Stimulated activated CD8-positive, alpha-beta memory T cell treated with anti-CD3 and anti-CD28 coated beads, Interleukin-2, amount 100 ng/mL, for 48 hours (primary cell): ENCODE measurements at regions not wholly inside any gene's neighbourhood (a gene's known extent, or its start where the extent isn't known, plus 50 kb on each side); places are given as distances from the start of the nearest gene placed in this dataset.

Experiments
- DNase-seq, 2 donors: peaks; one replicate each; pipeline ENCODE4 v3.0.0-alpha.2; 2020; ENCODE audit warnings: low read depth in 2 of 2

DNA sequence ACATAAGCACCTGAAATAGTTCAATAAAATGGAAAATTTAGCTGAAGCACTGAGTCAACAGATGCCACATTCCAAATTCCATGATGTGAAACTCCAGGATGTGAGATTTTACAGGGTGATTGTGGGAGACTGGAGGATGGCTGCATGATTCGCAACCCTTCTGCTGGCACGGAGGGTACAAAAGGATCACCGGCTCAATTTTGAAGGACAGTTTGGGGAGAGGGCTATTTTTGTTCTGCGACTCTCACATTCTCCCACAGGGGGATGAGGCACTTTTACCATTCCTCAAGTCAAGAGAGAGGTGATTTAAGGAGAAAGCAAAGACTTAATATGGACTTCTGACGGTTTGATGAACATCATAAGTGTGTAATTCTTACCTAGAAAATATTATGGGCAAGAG, 138.1 kb upstream of the CWC22 start:
- DNase-seq: no peak

DNA sequence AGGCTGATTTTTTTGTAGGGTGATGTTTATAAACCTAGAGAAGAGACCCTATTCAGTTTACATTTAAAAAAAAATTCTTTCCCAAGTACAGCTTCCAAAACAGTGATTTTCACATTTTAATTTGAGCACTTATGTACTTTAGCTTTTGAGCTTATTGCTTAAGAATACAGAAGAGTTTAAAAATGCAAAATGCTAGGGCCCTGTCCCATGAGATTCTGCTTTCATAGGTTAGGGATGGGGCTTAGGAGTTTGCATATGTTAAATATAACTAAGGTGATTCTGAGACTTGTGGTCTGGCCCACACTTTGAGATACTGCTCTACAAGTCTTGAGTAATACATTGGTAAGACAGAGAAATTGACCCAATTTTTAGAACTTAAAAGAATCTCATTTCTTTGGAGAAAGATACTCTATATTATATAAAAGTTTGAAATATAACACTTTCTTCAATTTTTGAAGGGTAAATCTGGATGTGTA, 137.3 kb upstream of the CWC22 start:
- no peak for DNase-seq

DNA sequence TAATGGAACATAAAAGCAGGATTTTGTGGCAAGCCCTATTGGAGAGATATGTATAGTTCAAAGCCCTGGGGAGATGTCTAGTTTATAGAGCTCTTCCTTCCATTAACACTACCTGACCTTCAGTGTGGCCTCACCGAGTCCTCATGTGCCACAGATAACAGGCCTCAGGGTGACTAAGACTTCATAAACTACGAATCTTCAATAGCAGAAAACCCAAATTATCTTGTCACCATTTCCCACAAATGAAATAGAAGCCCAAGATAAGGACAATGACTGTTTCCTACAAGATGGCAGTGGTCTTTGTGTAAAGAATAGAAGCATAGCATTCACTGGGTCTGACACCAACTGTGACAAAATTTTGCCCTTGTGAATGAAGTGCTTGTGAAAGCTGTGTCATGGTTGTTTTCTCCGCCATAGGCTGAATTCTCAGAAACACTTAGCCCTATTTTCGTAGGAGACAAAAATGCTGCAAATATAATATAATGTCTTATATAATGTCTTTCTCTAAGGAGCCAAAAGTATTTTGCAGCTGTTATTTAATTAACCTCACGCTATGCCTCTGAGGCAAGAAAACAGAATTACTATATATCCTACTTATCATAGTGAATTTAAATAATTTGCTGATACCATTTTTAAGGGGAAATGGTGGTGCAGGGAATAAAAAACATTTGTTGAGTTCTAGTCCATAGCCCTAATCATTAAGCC, 136.7 kb upstream of the CWC22 start:
- DNase-seq: no peak

DNA sequence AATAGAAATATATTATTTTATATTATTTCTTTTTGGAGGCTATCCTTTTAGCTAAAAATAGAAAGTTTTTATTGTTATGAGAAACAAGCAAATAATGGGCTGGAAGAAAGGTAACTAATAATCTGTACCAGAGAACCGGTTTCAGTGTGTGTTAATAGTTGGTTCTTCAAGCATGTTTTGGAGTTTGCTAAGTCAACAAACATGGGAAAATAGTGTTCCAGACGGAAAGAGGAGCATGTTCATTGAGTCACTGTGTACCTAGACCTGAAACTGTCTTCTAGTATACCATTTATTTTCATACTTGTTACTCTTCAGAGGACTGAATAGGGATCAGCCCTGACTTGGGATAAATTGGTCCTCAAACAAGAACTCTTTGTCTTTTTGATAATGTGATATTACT, 134.5 kb upstream of the CWC22 start:
- no peak for DNase-seq

DNA sequence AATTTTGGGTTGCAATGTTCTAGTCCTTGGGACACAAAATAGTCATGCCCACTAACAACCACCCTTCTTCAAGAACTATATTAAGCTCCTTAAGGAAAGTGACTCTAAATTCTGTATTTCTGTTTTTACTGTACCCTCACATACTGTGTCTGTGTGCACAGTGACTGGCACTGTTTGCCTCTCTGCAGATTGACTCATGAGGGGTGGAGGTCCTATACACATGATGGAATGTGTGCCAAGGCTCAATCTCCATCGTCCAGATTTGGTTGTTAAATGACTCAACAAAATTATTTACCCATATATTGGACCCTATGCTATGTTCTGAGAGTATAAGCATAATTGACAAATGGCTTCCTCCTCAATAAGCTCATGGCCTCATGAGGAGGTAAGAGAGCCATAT, 126.6 kb upstream of the CWC22 start:
- no peak for DNase-seq

DNA sequence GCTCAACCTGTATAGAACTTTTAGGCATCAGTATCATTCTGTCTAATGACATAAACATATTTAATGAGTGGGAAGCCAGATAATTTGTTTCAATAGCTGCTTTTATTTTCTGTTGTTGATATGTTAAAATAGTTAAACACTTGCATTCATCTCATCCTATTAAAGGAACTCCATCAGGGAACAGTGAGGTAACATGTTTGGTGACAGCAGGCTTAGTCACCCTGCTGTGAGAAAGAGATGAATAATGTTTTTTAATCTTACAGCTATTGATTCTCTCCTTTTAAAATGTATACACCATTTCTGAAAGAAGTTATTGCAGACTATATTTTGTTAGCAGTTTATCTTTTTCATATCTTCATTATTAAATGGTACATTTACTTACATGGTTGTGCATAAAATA, 123.3 kb upstream of the CWC22 start:
- DNase-seq: no peak

DNA sequence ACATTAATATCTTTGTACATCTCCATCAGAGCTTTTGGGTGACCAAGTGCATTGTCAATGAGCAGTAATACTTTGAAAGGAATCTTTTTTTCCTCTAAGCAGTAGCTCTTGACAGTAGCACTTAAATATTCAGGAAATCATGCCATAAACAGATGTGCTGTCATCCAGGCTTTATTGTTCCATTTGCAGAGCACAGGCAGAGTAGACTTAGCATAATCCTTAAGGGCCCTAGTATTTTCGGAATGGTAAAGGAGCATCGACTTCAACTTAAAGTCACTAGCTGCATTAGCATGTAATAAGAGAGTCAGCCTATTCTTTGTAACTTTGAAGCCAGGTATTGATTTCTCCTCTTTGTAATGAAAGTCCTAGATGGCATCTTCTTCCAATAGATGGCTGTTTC, 121.8 kb upstream of the CWC22 start:
- DNase-seq: no peak

DNA sequence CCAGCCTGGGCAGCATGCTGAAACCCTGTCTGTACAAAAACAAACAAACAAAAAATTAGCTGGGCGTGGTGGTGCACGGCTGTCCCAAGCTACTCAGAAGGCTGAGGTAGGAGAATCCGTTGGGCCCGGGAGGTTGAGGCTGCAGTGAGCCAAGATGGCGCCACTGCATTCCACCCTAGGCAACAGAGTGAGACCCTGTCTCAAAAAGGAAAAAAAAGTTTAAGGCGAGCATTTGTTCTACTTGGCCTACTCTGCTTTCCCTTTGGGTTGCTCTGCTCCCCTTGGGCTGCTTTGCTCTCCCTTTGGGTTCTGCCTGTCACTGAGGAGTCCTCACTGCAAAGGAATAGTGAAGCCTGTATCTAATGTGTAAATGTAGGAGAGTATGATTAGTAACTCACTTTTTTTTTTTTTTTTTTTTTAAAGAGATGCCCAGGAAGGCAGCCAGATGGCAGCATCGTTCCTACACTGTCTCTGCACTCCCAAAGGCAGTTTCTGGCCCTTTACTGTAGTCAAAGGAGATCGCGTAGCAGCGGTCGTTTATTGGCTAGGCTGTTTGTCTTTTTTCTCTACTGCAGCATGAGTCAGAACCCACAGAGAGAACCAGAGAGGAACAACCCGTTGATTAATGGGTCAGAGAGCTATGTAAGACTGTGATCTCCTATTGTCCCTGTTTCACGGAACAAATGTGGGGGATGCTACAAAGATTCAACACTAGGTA, 118.3 kb upstream of the CWC22 start:
- DNase-seq: peak; percentile 3 to 9

DNA sequence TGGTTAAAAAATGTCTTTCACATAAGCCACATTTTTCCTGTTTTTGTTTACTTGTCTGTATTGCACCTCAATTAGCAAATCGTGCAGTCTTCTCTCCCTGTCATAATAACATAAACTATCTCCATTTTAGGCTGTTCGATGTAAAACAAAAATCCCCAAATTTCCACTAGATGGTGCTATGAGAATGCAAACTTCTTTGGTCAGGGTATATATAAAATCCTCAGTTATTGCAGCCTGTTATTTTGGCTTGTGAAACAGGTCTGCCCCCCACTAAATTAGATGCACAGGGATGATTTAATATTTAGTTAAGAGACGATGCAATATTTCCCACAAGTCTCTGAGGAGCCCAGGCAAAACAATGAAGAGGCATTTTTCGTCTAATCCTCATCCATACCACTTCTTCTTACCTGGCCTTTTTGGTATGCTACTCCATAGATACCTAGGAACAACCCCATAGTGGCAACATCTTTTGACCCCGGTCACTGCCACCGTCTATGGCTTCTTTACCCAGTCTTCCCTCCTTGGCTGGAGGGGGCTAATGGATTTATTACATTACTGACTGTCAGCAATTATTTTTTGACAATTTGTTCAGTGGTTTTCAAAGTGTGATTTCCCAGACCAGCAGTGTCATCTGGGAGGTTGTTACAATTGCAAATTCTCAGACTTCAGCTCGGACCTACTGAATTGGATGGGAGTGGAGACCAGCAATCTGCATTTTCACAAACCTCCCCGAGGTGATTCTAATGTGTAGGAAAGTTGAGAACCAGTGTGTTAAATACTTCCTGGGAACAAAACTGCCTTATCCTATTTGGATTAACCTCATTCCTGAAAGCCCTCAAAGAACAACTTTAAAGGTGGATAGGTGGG, 117.4 kb upstream of the CWC22 start:
- no peak for DNase-seq

DNA sequence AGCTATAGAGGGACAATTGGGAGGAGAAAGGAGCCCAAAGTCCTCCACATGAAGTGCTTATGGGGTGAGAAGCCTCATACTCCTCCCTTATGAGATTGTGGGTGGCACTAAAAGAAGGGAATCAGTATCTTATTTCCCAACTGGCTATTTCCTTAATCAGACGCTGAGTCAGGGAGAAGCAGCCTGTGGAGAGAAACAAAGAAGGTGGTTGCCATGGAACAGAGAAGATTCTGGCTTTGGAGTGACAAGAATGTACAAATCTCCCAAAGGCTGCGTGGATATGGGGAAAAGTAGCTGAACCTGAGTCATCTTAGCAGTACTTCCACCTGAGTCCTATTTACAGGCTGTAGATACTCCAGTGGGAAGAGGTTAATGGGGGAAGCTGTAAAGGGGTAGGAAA, 115.8 kb upstream of the CWC22 start:
- no peak for DNase-seq

DNA sequence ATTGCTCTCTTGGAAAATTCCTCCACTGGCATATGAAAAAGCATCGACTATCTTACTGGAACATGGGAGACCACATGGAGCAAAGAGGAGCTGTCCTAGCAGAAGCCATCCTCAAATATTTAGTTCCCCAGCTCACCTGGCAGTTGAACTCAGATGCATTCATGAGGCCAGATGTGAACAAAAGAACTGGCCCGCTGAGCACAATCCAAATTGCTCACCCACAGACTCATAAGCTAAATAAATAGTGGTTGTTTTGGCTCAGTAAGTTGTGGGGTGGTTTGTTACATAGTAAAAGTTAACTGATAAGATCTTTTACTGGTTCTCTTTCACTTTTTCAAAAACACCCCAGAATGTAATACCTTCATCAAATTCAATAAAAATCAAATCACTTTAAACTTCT, 108.6 kb upstream of the CWC22 start:
- DNase-seq: no peak

DNA sequence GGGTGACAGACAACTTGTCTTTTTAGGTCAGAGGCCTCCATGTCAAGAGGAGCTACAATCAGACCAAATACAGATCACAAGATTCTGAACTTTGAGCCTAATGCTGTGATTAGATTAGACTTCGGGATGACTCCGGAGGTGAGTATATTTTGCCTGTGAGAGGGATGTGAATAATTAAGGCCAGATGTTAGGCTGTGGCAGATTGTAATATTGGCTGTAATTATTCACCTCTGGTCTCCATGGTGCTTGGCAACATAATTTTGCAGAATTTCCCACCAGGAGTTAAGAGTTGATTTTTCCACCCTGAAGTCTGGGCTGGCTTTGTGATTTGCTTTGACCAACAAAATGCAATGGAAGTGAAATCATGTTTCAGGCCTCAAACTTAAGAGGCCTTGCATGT, 108.2 kb upstream of the CWC22 start:
- DNase-seq: no peak

DNA sequence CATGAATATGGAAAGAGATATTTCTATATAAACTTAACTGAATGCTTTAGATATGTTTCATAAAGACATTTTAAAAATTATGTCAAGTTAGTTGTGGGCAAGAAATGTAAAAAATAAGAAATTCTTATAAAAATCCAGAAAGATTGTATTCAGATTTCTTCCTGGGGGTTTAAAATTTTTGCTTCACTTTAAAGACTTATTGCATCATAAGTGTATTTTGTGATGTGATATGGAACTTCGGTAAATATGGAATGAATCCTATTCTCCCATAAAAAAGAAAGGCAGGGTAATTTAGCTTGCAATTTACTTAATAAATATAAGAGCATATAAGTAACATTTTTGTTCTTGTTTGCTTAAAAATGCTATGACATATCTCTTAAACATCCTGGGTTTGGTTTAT, 104.8 kb upstream of the CWC22 start:
- DNase-seq: no peak

DNA sequence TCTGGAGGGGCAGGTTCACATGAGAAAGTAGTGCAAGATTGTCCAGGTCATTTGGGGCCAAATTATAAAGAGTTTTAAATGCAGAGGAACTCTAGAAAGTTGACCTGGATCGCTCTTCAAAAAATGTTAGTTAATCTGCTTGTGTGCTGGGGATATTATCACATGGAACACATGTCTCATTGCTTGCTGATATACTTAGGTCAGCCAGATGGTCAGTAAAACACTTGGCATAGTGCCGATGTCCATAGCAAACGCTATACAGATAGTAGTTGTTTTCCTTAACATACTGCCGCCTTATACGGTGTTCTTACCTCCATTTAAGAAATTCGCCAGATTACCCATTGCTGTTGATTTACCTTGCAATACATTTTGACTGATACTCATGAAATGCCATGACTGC, 103.4 kb upstream of the CWC22 start:
- no peak for DNase-seq

DNA sequence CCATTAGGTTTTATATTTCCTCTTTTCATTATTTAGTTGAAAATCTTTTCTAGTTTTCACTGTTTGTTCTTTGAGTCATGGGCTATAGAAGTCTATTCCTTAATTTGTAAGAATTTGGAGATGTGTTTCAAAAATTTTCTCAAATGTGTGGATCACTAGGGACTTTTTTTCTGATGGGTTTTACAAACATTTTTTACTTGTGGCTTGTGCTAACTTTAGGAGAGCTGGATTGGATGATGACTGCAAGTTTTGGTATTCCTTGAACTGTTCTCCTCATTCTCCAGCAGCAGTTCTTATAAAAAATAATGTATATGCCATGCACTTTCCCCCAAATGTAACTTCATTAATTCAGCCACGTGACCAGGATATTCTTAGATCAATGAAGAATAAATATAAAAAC, 94.7 kb upstream of the CWC22 start:
- no peak for DNase-seq

DNA sequence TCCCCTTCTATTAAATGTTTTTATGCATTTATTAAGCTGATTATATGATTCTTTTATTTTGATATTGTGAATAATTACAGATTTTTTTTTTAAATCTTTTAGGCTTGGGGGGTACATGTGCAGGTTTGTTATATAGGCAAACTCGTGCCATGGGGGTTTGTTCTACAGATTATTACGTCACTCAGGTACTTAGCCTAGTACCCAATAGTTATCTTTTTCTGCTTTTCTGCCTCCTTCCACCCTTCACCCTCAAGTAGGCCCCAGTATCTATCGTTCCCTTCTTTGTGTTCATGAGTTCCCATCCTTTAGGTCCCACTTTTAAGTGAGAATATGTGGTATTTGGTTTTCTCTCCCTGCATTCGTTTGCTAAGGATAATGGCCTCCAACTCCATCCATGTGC, 92.2 kb upstream of the CWC22 start:
- no peak for DNase-seq

DNA sequence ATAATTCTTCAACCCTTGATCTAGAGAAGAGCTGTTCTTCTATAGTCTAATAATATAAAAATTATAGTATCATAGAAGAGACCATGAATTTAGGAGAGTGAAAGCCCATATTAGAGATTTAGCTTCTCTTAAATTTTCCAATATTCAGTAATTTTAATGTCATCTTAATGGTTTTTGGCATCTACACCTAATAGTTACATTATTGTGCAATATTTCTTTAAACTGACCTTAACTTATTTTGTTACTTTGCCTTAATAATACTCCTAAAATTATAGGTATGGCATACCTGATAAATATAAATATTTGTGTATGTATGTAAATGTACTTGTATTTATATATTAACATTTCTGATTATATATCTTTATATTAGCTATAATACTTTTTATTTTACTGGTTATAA, 78.0 kb upstream of the CWC22 start:
- no peak for DNase-seq

DNA sequence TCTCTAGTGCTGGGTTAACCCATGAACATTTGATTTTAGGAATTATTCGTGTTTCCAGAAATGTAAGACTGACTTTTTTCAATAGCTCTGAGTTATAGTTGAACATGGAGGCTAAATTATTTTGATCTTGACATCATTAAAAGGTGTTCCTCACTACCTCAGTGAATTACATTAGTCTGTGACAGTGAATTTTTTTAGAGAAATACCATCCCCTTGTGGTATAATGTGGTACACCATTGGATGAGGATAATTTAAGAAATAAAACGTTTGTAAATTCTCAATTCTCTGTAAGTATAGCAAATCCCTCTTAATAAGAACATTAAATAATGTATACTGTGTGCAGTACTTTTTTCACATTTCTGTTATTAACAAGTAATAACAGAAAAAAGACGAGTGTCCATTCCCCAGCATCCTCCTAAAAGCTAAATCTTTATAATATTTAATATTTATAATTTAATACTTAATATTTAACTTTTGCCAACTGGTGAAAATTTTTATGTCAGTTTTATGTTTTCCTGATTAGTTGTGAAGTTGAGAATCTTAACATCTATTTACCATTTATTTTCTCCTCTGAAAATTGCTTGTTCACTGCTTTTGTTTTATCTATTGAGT, 70.3 kb upstream of the CWC22 start:
- DNase-seq: no peak

DNA sequence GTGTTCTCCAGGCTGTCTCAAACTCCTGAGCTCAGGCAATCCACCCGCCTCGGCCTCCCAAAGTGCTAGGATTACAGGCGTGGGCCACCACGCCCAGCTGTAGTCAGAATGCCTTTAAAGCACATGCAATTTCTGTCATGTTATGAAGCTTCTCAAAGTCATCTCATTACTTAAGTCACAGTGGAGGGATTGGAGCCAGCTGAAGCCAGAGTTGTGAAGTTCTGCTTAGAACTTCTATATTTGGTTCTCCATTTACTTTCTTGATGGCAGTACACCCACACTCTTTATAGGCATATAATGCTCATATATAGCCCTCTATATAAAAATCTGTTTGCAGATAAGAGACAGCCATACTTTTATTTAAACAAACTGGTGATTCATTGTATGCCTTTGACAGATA, 68.8 kb upstream of the CWC22 start:
- DNase-seq: no peak

DNA sequence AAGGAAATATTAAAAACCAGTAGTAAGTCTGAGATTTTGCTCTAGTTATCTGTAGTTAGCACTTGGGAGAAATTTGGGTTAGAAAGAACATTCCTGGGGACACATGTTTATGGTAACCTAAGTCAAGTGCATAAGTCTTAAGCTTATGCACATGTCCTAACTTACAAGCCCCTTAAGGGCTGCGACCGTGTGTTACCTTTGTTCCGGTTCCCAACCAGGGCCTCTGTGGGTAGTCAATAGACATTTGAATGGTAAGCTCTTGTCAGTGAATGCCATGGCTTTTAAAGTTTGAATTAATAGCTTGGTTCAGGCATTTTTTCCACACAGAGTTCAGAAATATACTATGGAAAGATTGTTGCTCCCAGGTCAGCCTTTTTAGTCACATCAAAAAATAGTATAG, 64.7 kb upstream of the CWC22 start:
- DNase-seq: no peak

DNA sequence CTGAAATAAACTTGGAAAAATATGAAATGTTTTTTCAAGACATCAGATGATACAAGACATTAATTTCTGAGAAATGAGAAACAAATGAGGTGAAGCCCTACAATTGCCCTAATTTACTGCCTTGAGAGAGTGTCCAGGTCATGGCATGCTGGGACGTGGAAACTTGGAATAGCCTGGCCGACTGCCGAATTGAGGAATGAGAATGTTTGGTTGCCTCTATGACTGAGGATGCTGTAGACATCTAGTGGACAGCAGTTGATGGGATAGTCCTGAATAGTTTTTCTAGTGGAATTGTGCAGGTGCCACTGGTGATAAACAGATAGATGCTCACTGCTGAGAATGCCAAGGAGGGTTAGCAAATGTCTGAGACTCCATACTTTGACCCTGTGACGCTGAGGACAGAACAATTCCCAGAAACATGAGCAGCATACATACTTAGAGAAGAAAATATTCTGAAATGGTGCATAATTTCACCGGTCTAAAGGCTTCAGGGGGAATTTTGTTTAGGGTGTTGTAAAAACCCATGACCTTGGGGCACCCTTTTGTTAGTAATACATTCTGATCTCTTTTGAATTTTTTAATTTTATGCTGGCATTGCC, 56.5 kb upstream of the CWC22 start:
- DNase-seq: no peak

DNA sequence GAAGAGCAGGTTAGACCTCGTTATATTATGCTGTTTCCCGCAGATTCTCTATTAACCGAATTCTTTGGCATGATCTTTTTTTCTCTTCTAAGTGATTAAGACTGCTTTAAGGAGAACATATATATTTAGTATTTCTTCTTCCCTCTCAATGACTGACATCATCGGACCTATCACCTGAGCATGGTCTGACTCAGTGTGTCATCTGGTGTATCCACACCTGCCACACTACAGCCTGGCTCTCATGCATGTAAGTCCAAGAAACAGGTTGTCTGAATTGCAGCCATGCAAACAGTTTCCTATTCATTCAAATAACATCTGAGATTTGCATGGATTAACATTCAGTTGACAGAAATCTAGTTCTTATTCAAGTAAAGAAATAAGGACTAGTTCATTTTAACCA, 55.1 kb upstream of the CWC22 start:
- no peak for DNase-seq
